WTC11 (cell line): ENCODE measurements at regions not wholly inside any gene's neighbourhood (a gene's known extent, or its start where the extent isn't known, plus 50 kb on each side); places are given as distances from the start of the nearest gene placed in this dataset.

Experiments used
- ATAC-seq: fragments of 200-7000 bp; cut with Tn5 transposase; 2 replicates; pipeline ENCODE4 v1.10.0; 2021; ENCODE audit warnings: mild to moderate bottlenecking, moderate library complexity
- CTCF ChIA-PET: fragments of 300-600 bp; sonication (Branson Sonifier 250); formaldehyde crosslinking; loops from one replicate; lab custom pipeline; 2021; ENCODE audit warnings: antibody characterized with exemption; lab: Charles Lee
- POLR2A ChIA-PET: fragments of 350-600 bp; sonication (Branson Sonifier 250); formaldehyde crosslinking; loops from one replicate; lab custom pipeline; 2021; ENCODE audit warnings: antibody characterized with exemption; lab: Charles Lee
- DNase-seq: peaks from one replicate; pipeline ENCODE4 v3.0.0; 2021; ENCODE audit warnings: low spot score
- H3K27ac Mint-ChIP-seq: 2 replicates; pipeline ENCODE4 v1.8.0; 2021; ENCODE audit warnings: mixed read lengths
- H3K27me3 Mint-ChIP-seq: 2 replicates; pipeline ENCODE4 v1.8.0; 2021; ENCODE audit warnings: low read depth, mild to moderate bottlenecking, moderate library complexity, mixed read lengths
- H3K36me3 Mint-ChIP-seq: 2 replicates; pipeline ENCODE4 v1.8.0; 2021; ENCODE audit warnings: mixed read lengths
- H3K4me1 Mint-ChIP-seq: 2 replicates; pipeline ENCODE4 v1.8.0; 2022; ENCODE audit warnings: mixed read lengths
- H3K4me3 Mint-ChIP-seq: 2 replicates; pipeline ENCODE4 v1.8.0; 2021; ENCODE audit warnings: mild to moderate bottlenecking, moderate library complexity, mixed read lengths
- H3K9me3 Mint-ChIP-seq: 2 replicates; pipeline ENCODE4 v1.8.0; 2021; ENCODE audit warnings: mixed read lengths
- AR ChIP-seq: fragments of 250-450 bp; sonication (Bioruptor Pico); IDR thresholded peaks from 2 replicates; pipeline ENCODE4 v1.9.0; 2021; ENCODE audit warnings: mild to moderate bottlenecking
- ARID4B ChIP-seq: sonication (generic); formaldehyde crosslinking; IDR thresholded peaks from 2 replicates; pipeline ENCODE4 v1.8.0; 2023; ENCODE audit warnings: missing genetic modification reagents, mild to moderate bottlenecking, borderline replicate concordance
- ATF1 ChIP-seq: sonication (generic); formaldehyde crosslinking; IDR thresholded peaks from 2 replicates; pipeline ENCODE4 v1.8.1; 2023; ENCODE audit warnings: mild to moderate bottlenecking, moderate library complexity, missing genetic modification reagents
- CBFB ChIP-seq: sonication (generic); formaldehyde crosslinking; IDR thresholded peaks from 2 replicates; pipeline ENCODE4 v1.8.1; 2022; ENCODE audit warnings: mild to moderate bottlenecking, low read depth, missing genetic modification reagents
- EMX1 ChIP-seq: fragments of 250-450 bp; sonication (Bioruptor Pico); IDR thresholded peaks from 2 replicates; pipeline ENCODE4 v1.8.0; 2021; ENCODE audit warnings: mild to moderate bottlenecking
- FOXJ3 ChIP-seq: sonication (generic); formaldehyde crosslinking; IDR thresholded peaks from 2 replicates; pipeline ENCODE4 v1.9.0; 2021; ENCODE audit warnings: missing genetic modification reagents, mild to moderate bottlenecking, borderline replicate concordance
- FOXK1 ChIP-seq: sonication (generic); formaldehyde crosslinking; IDR thresholded peaks from 2 replicates; pipeline ENCODE4 v1.8.0; 2022; ENCODE audit warnings: mild to moderate bottlenecking, moderate library complexity, missing genetic modification reagents
- FOXP1 ChIP-seq: sonication (generic); formaldehyde crosslinking; IDR thresholded peaks from 2 replicates; pipeline ENCODE4 v1.8.0; 2022; ENCODE audit warnings: missing genetic modification reagents, mild to moderate bottlenecking, moderate library complexity, borderline replicate concordance
- HMGXB4 ChIP-seq: sonication (generic); formaldehyde crosslinking; IDR thresholded peaks from 2 replicates; pipeline ENCODE4 v1.8.1; 2023; ENCODE audit warnings: mild to moderate bottlenecking, moderate library complexity, missing genetic modification reagents
- JAZF1 ChIP-seq: fragments of 250-450 bp; sonication (Bioruptor Pico); IDR thresholded peaks from 2 replicates; pipeline ENCODE4 v1.9.0; 2021; ENCODE audit warnings: moderate library complexity, mild to moderate bottlenecking, inconsistent platforms
- NFYB ChIP-seq: sonication (generic); formaldehyde crosslinking; conservative IDR thresholded peaks from 2 replicates; pipeline ENCODE4 v1.8.0; 2022; ENCODE audit warnings: low read depth, missing genetic modification reagents
- OVOL2 ChIP-seq: fragments of 250-450 bp; sonication (Bioruptor Pico); IDR thresholded peaks from 2 replicates; pipeline ENCODE4 v1.9.0; 2021; ENCODE audit warnings: mild to moderate bottlenecking, borderline replicate concordance
- PRDM15 ChIP-seq: sonication (generic); formaldehyde crosslinking; IDR thresholded peaks from 2 replicates; pipeline ENCODE4 v1.8.0; 2022; ENCODE audit warnings: missing genetic modification reagents
- ZBTB21 ChIP-seq: sonication (generic); formaldehyde crosslinking; IDR thresholded peaks from 2 replicates; pipeline ENCODE4 v1.8.1; 2023; ENCODE audit warnings: mild to moderate bottlenecking, missing genetic modification reagents, borderline replicate concordance
- ZMAT4 ChIP-seq: fragments of 250-450 bp; sonication (Bioruptor Pico); IDR thresholded peaks from 2 replicates; pipeline ENCODE4 v1.9.0; 2021; ENCODE audit warnings: mild to moderate bottlenecking
- ZNF121 ChIP-seq: sonication (generic); formaldehyde crosslinking; IDR thresholded peaks from 2 replicates; pipeline ENCODE4 v1.8.0; 2023; ENCODE audit warnings: missing genetic modification reagents
- ZNF512 ChIP-seq: sonication (generic); formaldehyde crosslinking; IDR thresholded peaks from 2 replicates; pipeline ENCODE4 v1.8.1; 2022; ENCODE audit warnings: missing genetic modification reagents, borderline replicate concordance

GRCh38 chr4:107194005-107194404, 157.9 kb upstream of the DKK2 start:
- H3K9me3 Mint-ChIP-seq = peaks cover 8% of the 10 kb centered on the region
- no peak overlapping the region for H3K4me3 Mint-ChIP-seq
- no peak for ATAC-seq
- CTCF ChIA-PET = no interaction called here
- H3K36me3 Mint-ChIP-seq = no peaks in the 10 kb centered on the region
- H3K27me3 Mint-ChIP-seq = no peaks in the 10 kb centered on the region
- no peak overlapping the region for H3K27ac Mint-ChIP-seq
- H3K4me1 Mint-ChIP-seq = no peaks in the 10 kb centered on the region
- POLR2A ChIA-PET = no interaction called here
- TF ChIP-seq PRDM15 (CRISPR knock-in tag) = no peak
- no peak for TF ChIP-seq JAZF1 (CRISPR knock-in tag)
- no peak for TF ChIP-seq FOXK1 (CRISPR knock-in tag)
- TF ChIP-seq AR = no peak
- no peak for TF ChIP-seq OVOL2 (CRISPR knock-in tag)
- no peak for TF ChIP-seq ZNF121 (CRISPR knock-in tag)
- TF ChIP-seq ZNF512 (CRISPR knock-in tag) = no peak
- no peak for TF ChIP-seq ATF1 (CRISPR knock-in tag)
- no peak for TF ChIP-seq ZBTB21 (CRISPR knock-in tag)
- no peak for TF ChIP-seq ARID4B (CRISPR knock-in tag)
- DNase-seq = no peak

GRCh38 chr4:107192601-107193000, 156.5 kb upstream of the DKK2 start:
- H3K9me3 Mint-ChIP-seq = peaks cover 8% of the 10 kb centered on the region
- CTCF ChIA-PET = interaction anchor here (1.1 kb wide), 1 partner anchor 10 kb away, joined by 3 read pairs; no protein-coding TSS in a partner anchor
- POLR2A ChIA-PET = no interaction called here
- ATAC-seq (no peak), DNase-seq (no peak)
- no peaks in the 10 kb centered on the region for H3K36me3 Mint-ChIP-seq
- H3K27me3 Mint-ChIP-seq = no peaks in the 10 kb centered on the region
- no peaks in the 10 kb centered on the region for H3K4me1 Mint-ChIP-seq
- no peak overlapping the region for H3K27ac Mint-ChIP-seq
- no peak overlapping the region for H3K4me3 Mint-ChIP-seq
- TF ChIP-seq NFYB (CRISPR knock-in tag) (no peak), CBFB (no peak), ZNF121 (CRISPR knock-in tag) (no peak), FOXJ3 (CRISPR knock-in tag) (no peak), EMX1 (no peak), HMGXB4 (CRISPR knock-in tag) (no peak), FOXP1 (CRISPR knock-in tag) (no peak), ZMAT4 (CRISPR knock-in tag) (no peak)
